BE2C (cell line): ENCODE measurements at regions not wholly inside any gene's neighbourhood (a gene's known extent, or its start where the extent isn't known, plus 50 kb on each side); places are given as distances from the start of the nearest gene placed in this dataset.
A peak's percentile ranks its signal among the peaks of the same experiment; 100 is the strongest.

ENCODE experiments used
- DNase-seq: peaks from one replicate; pipeline ENCODE4 v3.0.0-alpha.2; 2020
- H3K27me3 ChIP-seq: fragments of 250-450 bp; sonication (Bioruptor Pico); 2 replicates; pipeline ENCODE4 v1.5.1; 2020; ENCODE audit warnings: mild to moderate bottlenecking
- H3K36me3 ChIP-seq: fragments of 250-450 bp; sonication (Bioruptor Pico); 2 replicates; pipeline ENCODE4 v1.5.1; 2020; ENCODE audit warnings: mild to moderate bottlenecking
- H3K4me1 ChIP-seq: fragments of 250-450 bp; sonication (Bioruptor Pico); 2 replicates; pipeline ENCODE4 v1.5.1; 2020
- H3K4me3 ChIP-seq: 2 replicates; pipeline ENCODE4 v1.5.1; 2011; ENCODE audit warnings: low read depth, low read length
- H3K9me3 ChIP-seq: fragments of 250-450 bp; sonication (Bioruptor Pico); 2 replicates; pipeline ENCODE4 v1.5.1; 2020
- TF ChIP-seq, protein P1 (sequence below): IDR thresholded peaks from 2 replicates; pipeline ENCODE4 v1.5.1; 2012; ENCODE audit warnings: mild to moderate bottlenecking, low read depth, low read length

GRCh38 chr13:73189362-73189761, 130.6 kb downstream of the KLF5 start:
- TF ChIP-seq, protein P1, sequence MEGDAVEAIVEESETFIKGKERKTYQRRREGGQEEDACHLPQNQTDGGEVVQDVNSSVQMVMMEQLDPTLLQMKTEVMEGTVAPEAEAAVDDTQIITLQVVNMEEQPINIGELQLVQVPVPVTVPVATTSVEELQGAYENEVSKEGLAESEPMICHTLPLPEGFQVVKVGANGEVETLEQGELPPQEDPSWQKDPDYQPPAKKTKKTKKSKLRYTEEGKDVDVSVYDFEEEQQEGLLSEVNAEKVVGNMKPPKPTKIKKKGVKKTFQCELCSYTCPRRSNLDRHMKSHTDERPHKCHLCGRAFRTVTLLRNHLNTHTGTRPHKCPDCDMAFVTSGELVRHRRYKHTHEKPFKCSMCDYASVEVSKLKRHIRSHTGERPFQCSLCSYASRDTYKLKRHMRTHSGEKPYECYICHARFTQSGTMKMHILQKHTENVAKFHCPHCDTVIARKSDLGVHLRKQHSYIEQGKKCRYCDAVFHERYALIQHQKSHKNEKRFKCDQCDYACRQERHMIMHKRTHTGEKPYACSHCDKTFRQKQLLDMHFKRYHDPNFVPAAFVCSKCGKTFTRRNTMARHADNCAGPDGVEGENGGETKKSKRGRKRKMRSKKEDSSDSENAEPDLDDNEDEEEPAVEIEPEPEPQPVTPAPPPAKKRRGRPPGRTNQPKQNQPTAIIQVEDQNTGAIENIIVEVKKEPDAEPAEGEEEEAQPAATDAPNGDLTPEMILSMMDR: no peak
- DNase-seq: no peak
- Histone ChIP-seq H3K4me3 (no peak overlapping the region), H3K9me3 (no peaks in the 10 kb centered on the region), H3K36me3 (no peaks in the 10 kb centered on the region), H3K4me1 (peaks cover 5% of the 10 kb centered on the region; the same call in 1 of the 2 replicates), H3K27me3 (no peaks in the 10 kb centered on the region; the same call in 1 of the 2 replicates)

GRCh38 chr13:73187106-73187505, 128.3 kb downstream of the KLF5 start:
- no peaks in the 10 kb centered on the region for H3K9me3 ChIP-seq
- no peak overlapping the region for H3K4me3 ChIP-seq
- H3K27me3 ChIP-seq: no peaks in the 10 kb centered on the region; the same call in 1 of the 2 replicates
- TF ChIP-seq, protein P1: no peak
- no peaks in the 10 kb centered on the region for H3K36me3 ChIP-seq
- no peaks in the 10 kb centered on the region for H3K4me1 ChIP-seq
- no peak for DNase-seq

DNA sequence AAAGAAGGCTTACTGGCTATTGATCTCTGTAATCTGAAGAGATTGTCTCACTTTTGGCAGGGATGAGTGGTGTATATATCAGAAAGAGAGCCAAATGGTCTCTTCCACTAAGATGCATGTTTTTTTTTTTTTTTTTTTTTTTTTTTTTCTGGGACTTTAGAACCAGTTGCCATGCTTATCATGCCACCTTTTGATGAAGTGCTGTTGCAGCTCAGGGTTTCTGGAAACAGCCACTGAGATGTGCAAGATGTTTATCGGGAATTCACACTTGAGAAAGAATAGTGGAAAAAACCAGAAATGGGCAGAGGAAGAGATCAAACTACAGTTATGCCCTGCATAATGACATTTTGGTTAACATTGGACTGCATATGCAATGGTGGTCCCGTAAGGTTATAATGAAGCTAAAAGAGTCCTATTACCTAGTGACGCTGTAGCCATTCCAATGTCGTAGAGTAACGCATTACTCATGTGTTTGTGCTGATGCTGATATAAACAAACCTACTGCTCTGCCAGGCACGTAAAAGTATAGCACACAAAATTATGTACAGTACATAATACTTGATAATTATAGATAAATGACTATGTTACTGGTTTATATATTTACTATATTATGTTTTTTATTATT, 121.0 kb downstream of the KLF5 start:
- Histone ChIP-seq H3K4me1 (no peaks in the 10 kb centered on the region), H3K9me3 (no peaks in the 10 kb centered on the region), H3K4me3 (peak overlapping the region; percentile 21), H3K36me3 (no peaks in the 10 kb centered on the region), H3K27me3 (no peaks in the 10 kb centered on the region)
- no peak for DNase-seq
- TF ChIP-seq, protein P1: no peak

GRCh38 chr13:73177916-73178565, 119.2 kb downstream of the KLF5 start:
- DNase-seq: no peak
- TF ChIP-seq, protein P1: no peak

DNA sequence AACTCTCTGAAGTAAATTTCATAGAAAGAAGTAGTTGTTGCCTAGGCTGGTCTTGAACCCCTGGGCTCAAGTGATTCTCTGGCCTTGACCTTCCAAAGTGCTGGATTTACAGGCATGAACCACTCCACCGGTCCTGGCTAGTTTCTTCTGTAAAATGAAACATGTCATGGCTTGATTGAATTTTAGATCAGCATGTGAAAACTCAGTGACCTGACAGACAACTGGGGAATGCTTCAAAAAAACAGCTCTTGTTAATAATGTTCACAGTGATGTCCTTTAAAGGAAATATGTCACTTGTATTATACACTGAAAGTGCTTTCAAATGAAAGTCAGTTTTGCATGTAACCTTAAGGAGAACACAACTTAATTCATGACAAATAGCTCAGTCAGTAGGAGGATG, 118.2 kb downstream of the KLF5 start:
- TF ChIP-seq, protein P1: no peak
- Histone ChIP-seq H3K36me3 (no peaks in the 10 kb centered on the region), H3K4me3 (no peak overlapping the region), H3K27me3 (no peaks in the 10 kb centered on the region), H3K9me3 (no peaks in the 10 kb centered on the region), H3K4me1 (no peaks in the 10 kb centered on the region)
- DNase-seq: no peak

More at GRCh38 chr13:73177916-73178565, 119.2 kb downstream of the KLF5 start:
- H3K9me3 ChIP-seq: no peaks in the 10 kb centered on the region
- H3K4me1 ChIP-seq: no peaks in the 10 kb centered on the region
- H3K36me3 ChIP-seq: no peaks in the 10 kb centered on the region
- no peaks in the 10 kb centered on the region for H3K27me3 ChIP-seq
- H3K4me3 ChIP-seq: no peak overlapping the region

DNA sequence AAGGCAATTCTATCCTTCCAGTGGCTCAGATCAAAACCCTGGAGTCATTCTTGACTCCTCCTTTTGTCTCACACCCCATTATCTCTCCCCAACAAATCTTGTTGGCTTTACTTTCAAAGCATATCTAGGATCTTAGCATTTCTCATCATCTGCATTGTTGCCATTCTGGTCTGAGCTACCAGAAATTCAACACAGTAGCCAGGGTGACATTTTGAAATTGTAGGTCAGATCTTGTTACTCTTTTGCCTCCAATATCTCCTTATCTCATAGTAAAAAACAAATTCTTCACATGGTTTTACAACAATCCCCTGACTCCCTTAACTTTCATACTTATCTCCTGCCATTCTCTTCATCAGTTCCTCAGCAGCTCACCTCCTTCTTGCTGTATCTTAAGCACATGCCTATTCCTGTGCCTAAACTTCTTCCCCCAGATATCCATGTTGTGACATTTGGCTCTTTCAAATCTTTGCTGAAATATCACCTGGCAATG, 115.8 kb downstream of the KLF5 start:
- no peaks in the 10 kb centered on the region for H3K4me1 ChIP-seq

More for the DNA sequence above, 115.8 kb downstream of the KLF5 start:
- no peaks in the 10 kb centered on the region for H3K27me3 ChIP-seq
- no peak overlapping the region for H3K4me3 ChIP-seq
- TF ChIP-seq, protein P1: no peak
- DNase-seq: no peak
- no peaks in the 10 kb centered on the region for H3K9me3 ChIP-seq
- no peaks in the 10 kb centered on the region for H3K36me3 ChIP-seq
